GM18511 (cell line): ENCODE measurements at regions not wholly inside any gene's neighbourhood (a gene's known extent, or its start where the extent isn't known, plus 50 kb on each side); places are given as distances from the start of the nearest gene placed in this dataset.

Source experiments
- ATAC-seq: cut with Tn5 transposase; IDR thresholded peaks from one replicate; pipeline ENCODE4 v1.9.1; 2021; ENCODE audit warnings: mild to moderate bottlenecking, moderate library complexity; ENCODE audit not compliant: unreplicated experiment

GRCh38 chr2:45337481-45337880, 273.6 kb downstream of the SRBD1 start:
- no peak for ATAC-seq

DNA sequence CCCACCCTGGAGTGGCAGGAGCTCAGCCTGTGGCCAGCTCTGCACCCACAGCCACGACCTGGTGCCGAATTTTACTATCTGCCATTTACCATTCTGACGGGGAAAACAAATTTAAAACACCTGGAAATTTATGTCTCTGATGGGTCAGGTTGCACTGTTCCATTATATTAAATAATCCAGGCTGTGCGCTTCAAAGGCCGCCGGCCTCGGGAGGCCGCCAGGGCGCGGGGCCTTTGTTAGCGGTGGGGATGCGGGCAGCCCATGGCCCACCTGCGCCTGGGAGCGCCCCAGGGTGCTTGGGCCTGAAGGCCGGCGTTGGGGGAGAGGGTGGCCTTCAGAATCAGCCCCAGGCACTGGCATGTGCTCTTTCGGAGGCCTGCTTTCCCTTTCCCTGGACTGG, 276.9 kb downstream of the SRBD1 start:
- no peak for ATAC-seq

GRCh38 chr2:45332567-45332966, 278.5 kb downstream of the SRBD1 start:
- ATAC-seq = no peak

DNA sequence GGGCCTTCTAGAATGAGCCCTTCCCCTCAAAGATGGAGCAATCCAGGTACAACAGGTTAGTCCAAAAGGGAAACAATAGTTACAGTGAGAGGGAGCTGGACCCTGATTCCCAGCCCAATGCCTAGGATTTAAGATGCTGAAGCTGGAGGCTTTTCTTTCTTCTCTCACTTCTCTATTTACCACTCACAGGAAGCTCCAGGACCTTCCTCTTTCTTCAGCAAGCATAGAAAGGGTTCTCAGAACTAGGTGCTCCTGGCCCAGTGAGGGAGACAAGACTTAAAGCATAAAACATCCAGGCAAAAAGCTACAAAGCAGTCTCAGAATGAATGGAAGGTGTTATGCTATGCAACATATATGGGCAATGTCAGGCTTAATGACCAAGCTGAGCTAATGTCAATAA, 279.0 kb downstream of the SRBD1 start:
- ATAC-seq = no peak

DNA sequence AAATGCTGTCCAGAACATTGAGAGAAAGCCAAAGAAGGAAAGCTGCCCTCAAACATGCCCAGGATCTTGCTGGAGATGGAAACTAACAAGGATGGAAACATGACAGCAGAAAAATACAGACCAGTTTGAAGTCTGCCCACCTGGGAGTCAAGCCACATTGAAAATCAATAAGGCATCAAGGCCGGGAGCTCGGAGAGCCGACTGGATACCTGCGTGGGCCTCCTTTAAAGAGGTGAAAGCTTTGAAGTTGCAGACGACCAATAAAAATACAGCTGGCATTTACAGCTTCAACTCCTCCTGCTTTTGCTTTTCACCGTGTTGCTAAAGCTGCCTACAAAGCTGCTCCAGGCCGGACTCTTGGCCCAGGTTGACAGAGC, 279.7 kb downstream of the SRBD1 start:
- no peak for ATAC-seq

DNA sequence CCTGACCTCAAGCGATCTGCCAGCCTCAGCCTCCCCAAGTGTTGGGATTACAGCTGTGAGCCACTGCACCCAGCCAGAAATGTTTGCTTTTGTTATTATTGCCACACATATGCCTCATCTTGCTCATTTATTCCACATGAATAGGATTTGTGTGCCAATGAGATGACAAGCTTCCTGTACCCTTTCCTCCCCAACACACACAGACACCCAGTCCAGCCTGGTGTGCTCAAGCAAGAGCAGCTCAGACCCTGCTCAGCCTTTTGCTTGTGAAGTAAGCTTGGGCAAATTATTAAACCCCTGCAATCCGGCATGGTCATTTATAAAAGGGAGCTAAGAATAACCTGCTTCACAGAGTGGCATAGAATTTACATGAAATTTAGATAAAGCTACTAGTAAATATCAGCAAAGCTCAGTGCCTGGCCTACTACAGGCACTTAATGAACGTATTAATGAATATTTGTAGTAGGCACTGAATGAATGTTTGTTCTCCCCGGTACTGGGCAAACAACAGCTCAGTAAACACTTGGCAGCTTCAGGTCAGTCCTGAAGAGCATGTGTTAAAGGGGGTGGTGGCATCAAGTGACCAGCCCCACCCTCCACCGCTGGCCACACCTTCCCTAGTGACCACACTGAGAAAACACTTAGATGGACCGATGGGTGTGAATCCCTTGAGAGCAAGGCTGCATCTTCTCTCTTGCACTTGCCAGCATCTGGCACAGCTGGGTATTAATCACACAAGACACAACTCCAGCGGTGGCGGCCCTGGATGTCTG, 280.2 kb downstream of the SRBD1 start:
- ATAC-seq = no peak

DNA sequence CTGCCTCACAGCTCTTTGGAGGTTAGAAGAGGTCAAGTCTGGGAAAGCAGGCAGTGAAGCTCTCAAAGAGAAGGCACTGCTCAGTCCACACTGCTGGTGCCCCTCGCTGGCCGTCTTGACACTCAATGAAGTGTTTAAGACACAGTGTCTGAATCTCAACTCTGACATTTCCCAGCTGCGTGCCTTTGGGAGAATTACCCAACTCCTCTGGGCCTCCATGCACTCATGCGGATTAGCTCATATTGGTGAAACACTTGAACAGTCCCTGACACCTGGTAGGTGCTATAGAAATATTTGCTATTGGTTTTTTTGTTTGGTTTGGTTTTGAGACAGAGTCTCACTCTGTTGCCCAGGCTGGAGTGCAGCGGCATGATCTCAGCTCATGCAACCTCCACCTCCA, 281.0 kb downstream of the SRBD1 start:
- no peak for ATAC-seq

DNA sequence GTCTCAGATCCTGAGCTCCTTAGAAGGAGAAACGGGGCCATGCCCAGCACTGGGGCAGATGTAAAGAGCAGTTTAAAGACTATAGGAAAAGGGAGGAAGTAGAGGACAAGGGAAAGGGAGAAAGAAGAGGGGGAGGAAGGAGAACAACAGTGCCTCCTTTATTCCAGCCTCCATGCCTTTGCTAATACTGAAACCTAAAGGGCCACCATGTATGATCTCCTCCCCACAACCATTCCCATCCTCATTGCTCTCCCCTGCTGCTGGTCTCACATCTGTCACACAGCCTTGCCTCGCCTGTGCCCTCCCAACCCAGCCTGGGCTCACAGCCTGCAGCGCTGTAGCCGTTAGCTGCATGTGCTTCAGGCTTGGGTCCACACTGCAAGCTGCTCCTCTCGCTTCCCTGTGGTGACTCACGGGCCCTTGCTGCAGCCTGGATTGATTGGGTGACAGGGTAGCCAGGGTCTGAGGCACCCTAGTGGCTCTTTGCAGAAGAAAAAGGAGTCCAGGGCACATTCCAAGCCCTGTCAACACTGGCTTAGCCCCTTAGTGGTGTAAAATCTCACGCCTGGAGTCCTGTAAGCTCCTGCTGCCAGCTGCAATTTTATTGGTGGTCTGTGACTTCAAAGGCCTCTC, 281.9 kb downstream of the SRBD1 start:
- no peak for ATAC-seq

DNA sequence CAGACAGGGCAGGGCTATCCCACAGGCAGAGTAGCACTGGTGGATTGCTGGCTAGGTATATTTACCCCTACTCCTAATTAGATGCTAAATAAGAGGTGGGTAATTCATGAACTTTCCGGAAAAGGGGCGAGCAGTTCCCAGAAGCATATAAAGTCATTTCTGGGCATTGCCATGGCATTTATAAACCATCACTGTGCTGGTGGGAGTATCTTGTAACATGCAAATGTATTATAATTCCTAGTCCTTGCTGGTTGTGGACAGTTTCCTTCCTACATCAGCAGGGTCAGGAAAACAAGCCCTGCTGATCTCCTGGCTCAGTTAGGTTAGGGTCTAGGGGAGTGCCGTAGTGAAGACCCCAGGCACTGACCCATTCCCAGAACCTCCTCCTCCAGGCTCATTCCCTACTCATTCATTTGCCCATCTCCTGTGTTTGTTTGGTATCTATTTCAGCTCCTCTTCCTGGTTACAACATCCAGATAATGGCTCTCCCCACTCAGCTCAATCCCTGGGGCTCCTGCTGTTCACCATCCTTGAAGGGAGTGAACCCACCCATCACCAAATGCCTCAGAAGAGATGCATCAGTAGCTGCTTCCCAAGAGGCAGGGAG, 282.7 kb downstream of the SRBD1 start:
- ATAC-seq = no peak

DNA sequence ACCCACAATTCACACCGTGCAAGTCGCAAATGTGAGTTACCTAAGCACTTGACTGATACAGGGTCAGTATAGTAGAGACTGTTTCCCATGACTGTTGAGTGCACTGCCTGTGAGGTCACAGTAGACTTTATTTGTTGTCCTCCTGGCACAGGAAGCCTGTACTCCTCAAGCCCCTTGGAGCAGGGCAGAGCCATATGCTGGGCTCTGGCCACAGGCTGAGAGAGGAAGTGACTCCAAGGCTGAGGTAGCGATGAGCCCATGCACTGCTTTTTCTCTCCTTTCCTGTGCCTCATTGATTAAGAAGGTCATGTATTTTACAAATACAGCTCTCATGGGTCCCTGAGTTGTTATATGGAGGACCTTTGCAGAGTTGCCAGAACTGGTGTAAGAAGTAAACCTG, 287.7 kb downstream of the SRBD1 start:
- no peak for ATAC-seq

- ATAC-seq = no peak
These were observed 290.1 kb downstream of the SRBD1 start for GRCh38 chr2:45320956-45321355.

GRCh38 chr2:45319683-45320455, 291.2 kb downstream of the SRBD1 start:
- no peak for ATAC-seq

- no peak for ATAC-seq
These were observed 292.4 kb downstream of the SRBD1 start for GRCh38 chr2:45318686-45319085.

DNA sequence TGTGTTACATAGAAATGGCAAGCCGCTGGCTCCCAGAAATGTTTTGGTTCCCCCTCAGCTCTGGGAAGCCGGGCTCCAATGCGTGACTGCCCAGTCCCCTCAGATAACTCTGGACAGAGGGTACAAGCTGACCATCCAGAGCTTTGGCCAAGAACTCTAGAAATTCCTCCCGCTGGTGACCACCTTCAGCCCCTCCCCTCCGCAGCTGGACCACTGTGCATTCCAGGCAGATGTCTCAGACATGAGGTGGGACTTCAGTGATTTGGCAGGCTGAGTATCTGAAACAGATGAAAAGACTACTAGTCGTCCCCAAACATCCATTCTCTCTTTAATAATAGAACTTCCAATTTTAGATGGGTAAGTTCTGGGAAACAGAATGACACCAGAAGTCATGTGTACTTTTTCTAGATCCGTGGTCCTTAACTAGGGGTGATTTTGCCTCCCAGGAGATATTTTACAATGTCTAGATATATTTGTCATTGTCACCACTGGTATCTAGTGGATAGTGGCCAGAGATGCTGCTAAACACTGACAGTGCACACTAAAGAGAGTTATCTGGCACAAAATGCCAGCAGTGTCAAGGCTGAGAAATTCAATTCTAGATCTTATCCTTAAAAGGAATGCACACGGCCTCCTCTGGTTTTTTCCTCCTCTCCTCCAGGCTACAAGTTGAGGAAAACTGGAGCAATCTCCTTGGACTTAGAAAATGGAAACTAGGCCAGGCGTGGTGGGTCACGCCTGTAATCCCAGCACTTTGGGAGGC, 294.3 kb downstream of the SRBD1 start:
- ATAC-seq = no peak

GRCh38 chr2:45315861-45316260, 295.2 kb downstream of the SRBD1 start:
- no peak for ATAC-seq

DNA sequence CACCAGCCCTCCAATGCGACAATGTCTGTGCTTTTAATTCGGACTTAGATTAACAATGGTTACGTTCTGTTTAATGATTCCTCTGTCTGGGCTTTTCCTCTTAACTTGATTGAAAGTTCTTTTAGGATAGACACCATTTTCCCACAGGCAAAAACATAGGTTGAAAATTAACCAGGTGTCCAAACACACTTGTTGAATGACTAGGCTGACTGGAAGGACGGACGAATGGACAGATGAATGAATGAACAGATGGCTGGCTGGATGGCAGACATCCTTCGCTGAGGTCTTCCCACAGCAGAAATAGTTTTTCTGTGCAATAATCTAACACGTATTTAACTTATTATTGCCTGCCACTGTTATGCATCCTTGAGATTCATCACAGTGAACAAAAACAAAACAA, 298.8 kb downstream of the SRBD1 start:
- no peak for ATAC-seq

DNA sequence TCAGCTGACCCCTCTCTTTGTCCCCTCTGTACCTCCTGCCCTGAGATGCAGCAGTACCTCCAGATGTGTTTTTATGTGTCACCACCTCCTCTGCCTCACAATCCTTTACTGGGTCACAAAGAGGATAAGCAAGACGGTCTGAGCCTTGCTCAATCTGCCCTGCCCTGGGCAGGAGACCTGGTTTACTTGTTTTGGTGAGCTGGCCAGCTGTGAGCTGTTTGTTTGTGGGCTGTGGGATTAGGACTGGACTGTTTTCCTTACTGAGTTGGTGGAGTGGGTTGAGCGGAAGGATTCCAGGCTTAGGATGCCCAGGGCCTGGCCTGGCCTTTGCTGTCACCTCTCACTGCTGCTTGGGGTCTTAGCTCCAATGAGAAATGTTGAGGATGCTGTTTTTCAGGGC, 299.5 kb downstream of the SRBD1 start:
- ATAC-seq = no peak

- ATAC-seq = no peak
These were observed 297.9 kb upstream of the SIX2 start for GRCh38 chr2:45307147-45307546.

DNA sequence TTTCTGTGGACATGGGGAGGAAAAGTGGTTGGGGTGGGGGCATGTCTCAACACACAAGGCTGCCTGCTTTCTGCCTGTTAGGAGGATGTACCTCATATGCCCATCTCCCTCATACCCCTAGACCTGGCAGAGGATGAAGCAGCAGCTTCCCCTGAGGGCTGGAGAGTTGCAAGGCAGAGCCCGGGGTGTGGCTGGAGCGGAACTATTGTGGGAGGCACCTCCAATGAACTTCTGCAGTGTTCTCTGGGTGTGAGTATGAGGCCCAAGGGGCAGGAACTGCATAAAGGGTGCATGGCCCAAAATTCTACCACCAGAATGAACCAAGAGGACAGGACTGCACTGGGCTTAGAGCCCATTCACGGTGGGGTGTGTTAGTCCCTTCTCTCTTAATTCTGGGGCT, 296.3 kb upstream of the SIX2 start:
- ATAC-seq = no peak

GRCh38 chr2:45303417-45304202, 294.4 kb upstream of the SIX2 start:
- no peak for ATAC-seq
